G401 (cell line): ENCODE measurements at regions not wholly inside any gene's neighbourhood (a gene's known extent, or its start where the extent isn't known, plus 50 kb on each side); places are given as distances from the start of the nearest gene placed in this dataset.

Experiments used
- DNase-seq: peaks from one replicate; pipeline ENCODE4 v3.0.0-alpha.2; 2015; ENCODE audit warnings: low spot score
- in situ Hi-C: cut with HindIII; loops from 2 replicates; pipeline ENCODE4 v1.10.0; 2016; ENCODE audit warnings: low sequenced_read_pairs, mixed read lengths

DNA sequence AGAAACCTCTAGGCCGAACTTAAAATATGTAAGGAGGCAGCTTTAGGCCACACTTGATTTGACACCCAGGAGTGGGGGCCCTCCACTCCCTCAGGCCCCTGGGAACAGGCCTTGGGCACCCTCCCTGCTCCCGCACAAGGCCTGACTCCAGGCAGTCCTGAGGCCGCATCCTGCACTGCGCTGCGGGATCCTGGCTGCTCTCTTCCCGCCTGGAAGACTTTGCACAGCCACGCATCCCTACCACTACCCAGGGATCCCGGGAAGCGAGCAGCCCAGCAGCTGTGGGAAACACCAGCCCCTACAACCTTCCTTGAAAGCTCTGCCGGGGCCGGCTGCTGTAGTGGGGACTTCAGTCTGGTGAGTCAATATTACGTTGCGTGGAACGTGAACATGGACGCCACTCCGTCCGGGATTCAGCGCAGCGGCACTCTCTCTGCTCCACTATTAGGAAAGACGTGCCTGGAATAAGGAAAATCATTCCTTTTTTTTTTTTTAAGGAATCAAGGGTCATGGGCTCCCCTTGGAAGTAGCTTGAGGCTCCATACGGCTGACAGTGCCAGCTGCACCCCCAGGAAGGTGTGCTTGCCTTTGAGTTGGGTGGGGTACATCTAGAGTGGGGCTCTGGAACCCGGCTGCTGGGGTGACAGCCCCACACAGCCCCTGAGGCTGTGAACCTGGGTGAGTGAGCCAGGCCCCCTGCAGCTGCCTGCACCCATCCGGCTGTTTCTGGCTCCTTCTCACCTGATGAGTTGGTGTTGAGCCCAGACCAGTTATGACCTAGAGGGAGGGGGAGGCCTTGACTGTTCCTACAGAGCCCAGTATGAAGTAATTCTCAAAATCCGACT, 119.2 kb upstream of the TMEM18 start:
- in situ Hi-C loops: no loop called here
- no peak for DNase-seq

DNA sequence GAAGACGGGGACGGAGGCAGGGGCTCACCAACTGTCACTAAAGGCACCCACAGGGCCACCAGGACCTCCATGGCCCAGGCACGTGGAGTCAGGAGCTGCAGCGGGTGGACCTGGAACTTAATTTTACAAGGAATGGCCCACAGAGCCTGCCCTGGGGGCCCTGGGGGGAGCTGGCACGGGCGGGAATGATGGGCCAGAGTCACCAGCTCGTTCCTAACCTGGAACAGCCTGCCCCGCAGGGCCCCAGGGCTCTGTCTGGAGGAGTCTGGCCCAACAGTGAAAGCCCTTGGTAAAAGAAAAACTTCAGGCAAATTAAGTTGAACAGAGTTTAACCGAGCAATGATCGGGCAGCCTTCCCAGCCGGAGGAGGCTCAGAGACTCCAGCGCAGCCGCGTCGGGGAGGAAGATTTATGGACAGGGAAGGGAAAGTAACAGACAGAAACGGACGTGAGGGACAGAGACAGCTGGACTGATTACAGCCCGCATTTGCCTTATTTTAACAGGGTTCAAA, 118.4 kb upstream of the TMEM18 start:
- in situ Hi-C loops: no loop called here
- peak; percentile 9 for DNase-seq

- DNase-seq: peak; percentile 99
- in situ Hi-C loops: no loop called here
These were observed 117.5 kb upstream of the TMEM18 start for GRCh38 chr2:794554-795241.

- in situ Hi-C loops: no loop called here
- DNase-seq: peak; percentile 1
These were observed 116.0 kb upstream of the TMEM18 start for GRCh38 chr2:793236-793635.

GRCh38 chr2:792687-793086, 115.5 kb upstream of the TMEM18 start:
- in situ Hi-C loops: no loop called here
- peak; percentile 61 for DNase-seq

DNA sequence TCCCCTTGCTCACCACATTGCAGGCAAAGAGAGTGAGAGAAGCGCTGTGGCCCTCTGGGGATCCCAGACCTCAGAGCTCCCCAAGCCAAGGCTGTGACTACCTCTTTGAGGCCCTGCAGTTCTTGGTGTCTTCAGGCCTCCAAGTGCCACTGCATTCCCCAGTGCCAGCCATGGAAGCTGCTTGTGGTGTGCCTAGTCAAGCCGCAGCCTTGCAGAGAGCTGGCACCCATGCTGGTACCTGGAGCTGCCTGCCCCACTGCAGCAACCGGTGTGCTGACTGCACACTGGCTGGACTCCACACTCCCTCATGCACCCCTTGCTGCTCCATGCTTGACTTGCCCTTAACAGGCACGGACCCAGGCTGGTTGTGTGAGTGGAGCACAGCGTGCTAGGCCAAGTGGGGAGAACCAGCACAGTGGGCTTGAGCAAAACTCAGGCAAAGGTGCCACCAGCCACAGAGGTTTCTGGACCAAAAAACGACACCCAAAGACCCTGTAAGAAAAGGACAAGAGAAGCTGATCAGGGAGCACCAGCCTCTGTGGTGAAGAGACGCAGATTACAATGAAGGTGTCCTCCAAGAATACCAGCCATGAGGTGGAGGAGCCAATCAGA, 113.5 kb upstream of the TMEM18 start:
- in situ Hi-C loops: no loop called here
- no peak for DNase-seq

- no peak for DNase-seq
- in situ Hi-C loops: no loop called here
These were observed 112.9 kb upstream of the TMEM18 start for GRCh38 chr2:790081-790480.

DNA sequence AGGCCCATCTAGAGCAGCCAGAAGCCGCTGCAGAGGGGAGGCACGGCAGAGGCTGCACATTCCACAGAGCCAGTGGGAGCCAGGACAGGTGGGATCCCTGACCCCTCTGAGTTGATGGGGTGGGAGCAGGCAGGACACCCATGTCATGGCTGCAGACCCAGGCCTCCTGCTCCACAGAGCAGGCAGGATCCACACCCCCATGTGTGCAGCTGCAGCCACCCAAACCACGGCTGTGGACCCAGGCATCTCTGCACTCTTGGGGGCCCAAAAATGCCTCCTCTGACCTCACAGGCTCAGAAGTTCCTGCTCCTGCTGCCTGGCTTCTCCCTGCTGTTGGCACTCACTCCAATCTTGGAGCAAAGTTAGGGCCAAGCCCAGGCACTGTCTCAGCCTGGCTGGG, 112.3 kb upstream of the TMEM18 start:
- no peak for DNase-seq
- in situ Hi-C loops: no loop called here

DNA sequence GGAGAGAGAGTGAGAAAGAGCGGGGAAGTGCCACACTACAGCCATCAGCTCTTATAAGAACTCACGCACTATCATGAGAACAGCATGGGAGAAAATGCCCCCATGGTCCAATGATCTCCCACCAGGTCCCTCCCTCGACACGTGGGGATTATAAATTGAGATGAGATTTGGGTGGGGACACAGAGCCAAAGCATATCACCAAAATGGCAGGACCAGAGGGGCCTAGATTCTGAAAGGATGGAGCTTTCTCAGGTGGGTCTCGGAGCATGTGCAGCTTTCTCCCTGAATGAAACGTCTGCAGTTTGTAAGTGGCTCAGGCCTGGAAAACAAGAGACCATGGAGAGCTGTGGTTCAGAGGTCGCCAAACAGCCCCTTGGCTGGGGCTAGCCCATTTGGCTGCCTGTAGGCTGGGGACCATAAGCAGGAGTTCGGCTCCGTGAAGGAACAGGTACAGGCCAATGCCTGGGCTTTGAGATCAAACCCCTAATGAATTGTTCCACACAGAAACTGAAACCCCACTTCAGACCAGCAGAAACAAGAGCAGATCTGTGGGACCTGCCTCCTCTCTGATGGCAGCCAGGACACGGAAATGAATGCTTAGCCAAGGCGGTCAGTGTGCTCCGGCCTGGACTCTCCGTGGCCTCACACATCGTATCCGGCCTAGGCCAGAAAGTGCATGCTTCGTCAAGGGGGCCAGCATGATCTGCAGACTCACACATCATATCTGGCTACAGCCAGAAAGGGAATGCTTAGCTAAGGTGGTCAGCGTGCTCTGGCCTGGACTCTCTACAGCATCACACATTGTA, 111.2 kb upstream of the TMEM18 start:
- no peak for DNase-seq
- in situ Hi-C loops: no loop called here

DNA sequence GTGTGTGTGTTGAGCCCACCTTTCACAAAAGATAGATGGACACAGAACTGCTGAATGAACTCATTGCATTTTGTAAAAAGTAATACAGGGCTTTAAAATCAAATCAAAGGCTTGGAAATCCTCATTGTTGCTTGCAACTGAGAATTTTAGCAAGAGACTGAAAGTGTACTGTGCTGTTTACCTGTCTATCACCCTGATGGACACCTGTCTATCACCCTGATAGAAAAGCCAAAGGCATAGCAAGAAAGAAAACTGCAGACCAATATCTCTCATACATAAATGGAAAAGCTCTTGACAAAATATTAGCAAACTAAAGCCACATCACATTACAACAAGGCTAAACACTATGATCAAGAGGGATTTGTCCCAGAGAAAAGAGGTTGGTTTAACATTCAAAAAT, 107.5 kb upstream of the TMEM18 start:
- in situ Hi-C loops: no loop called here
- no peak for DNase-seq

- in situ Hi-C loops: no loop called here
- DNase-seq: no peak
These were observed 103.4 kb upstream of the TMEM18 start for GRCh38 chr2:780581-780980.

- in situ Hi-C loops: no loop called here
- DNase-seq: no peak
These were observed 102.8 kb upstream of the TMEM18 start for GRCh38 chr2:780002-780401.

DNA sequence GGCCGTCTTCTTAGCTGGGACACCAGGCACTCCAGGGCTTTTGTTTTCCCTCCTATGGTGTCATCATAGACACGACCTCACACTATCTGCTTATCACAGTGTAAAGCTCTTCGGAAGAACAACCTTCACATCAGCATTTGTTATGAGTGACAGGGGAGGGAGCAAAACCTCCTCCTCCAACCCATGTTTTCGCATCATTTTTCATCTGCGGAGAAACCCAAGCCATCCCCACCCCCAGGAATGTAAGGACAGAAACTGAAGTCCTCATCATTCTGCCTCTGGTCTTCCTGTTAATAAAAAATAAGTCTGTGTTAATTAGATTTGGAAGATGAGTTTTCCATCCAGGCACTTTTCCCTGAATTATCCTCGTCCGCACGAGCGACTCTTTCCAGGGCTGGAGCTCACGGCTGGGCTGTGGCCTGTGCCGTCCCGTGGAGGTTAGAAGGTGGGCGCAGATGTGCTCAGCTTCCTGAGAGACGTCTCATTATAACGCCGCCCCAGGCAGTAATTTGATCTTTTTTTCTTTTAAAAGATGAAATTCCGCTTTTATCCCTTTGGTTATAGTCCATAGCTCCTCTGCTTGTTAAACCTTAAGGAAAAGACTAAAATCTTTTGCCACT, 101.6 kb upstream of the TMEM18 start:
- no peak for DNase-seq
- in situ Hi-C loops: no loop called here

DNA sequence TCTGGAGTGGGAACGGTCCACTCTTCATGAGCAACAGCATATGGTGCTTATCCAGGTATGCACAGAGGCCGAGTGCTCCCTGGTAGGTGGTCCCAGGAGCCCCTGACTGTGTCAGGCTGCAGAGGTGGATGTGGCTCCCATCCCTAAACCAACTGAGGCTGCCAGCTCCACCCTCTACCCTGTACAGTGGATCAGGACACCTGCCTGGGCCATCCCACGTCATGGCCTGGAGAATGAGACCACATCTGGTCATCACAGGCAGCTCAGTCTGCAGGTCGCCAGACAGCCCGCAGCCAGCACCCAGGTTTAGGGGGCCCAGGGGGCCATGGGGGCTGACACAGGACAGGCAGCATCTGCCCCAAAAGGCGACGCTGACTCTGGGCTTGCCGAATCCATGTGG, 100.3 kb upstream of the TMEM18 start:
- in situ Hi-C loops: no loop called here
- DNase-seq: no peak

- DNase-seq: no peak
These were observed 99.8 kb upstream of the TMEM18 start for GRCh38 chr2:777051-777450.

GRCh38 chr2:776487-776886, 99.3 kb upstream of the TMEM18 start:
- in situ Hi-C loops: no loop called here
- DNase-seq: no peak

More at GRCh38 chr2:777051-777450, 99.8 kb upstream of the TMEM18 start:
- in situ Hi-C loops: no loop called here

DNA sequence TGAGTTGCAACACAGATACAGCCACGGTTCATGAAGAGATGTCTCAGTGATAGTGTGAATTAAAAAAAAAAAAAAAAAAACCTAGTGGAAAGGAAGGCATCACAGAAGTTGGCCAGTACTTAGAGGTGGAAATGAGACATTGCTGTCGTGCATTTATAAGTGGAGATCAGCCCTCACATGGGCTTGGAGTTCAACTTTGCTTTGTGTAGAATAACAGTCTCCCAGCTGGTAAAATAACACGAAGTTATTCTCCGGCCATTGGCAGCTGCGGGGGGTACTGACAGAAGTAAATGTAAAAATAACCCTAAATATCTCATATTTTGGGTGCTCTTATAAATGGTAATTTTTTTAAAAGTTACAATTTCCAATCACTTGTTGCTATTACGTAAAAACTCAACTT, 98.8 kb upstream of the TMEM18 start:
- in situ Hi-C loops: no loop called here
- DNase-seq: no peak

DNA sequence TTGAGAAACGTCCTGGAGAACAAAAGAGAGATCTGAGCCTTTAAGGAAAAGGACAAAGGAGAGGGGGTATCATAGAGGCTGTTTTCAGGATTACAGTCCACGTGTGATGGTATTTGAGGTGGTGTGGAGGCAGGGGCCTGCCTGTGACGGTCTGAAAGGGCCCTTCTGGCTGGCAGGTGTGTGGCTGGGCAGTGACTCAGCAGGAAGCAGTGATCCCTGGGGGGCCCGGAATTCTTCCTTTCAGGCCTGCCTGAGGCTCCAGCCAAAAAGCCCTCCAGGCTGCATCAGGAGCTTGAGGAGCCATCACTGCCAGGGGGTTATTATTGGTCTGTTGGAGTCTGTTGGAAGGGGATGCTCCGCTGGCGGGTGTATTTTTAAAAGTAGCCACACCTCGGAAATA, 97.2 kb upstream of the TMEM18 start:
- in situ Hi-C loops: no loop called here
- DNase-seq: no peak
